ENCODE measurements at regions not wholly inside any gene's neighbourhood (a gene's known extent, or its start where the extent isn't known, plus 50 kb on each side); places are given as distances from the start of the nearest gene placed in this dataset.

- no peaks in the 10 kb centered on the region for H3K4me1 ChIP-seq (ENCODE audit: control insufficient read depth in 5 of 5, insufficient read depth in 5 of 5, low read length in 5 of 5)
- no peaks in the 10 kb centered on the region for H3K36me3 ChIP-seq (ENCODE audit: control insufficient read depth in 5 of 5, insufficient read depth in 5 of 5, low read length in 5 of 5)
- no peak overlapping the region for H3K4me3 ChIP-seq (ENCODE audit: low read depth in 1 of 5, low read length in 5 of 5)
- H3K9me3 ChIP-seq (ENCODE audit: control insufficient read depth in 5 of 5, low read length in 5 of 5): peaks cover 0 to 11% (median 0%) of the 10 kb centered on the region in 5 donors
- no peak overlapping the region for H3K9ac ChIP-seq (ENCODE audit: low read length in 5 of 5)
- H3K27ac ChIP-seq (ENCODE audit: low read depth, low read length): no peak overlapping the region
- H3K27me3 ChIP-seq (ENCODE audit: control insufficient read depth in 5 of 5, insufficient read depth in 4 of 5, low read length in 5 of 5): peaks cover 0 to 6% (median 0%) of the 10 kb centered on the region in 5 donors
Measured at GRCh38 chr16:55942821-55943220, 67.6 kb upstream of the CES5A start.

- H3K36me3 ChIP-seq (ENCODE audit: control insufficient read depth in 5 of 5, insufficient read depth in 5 of 5, low read length in 5 of 5): no peaks in the 10 kb centered on the region
- H3K27me3 ChIP-seq (ENCODE audit: control insufficient read depth in 5 of 5, insufficient read depth in 4 of 5, low read length in 5 of 5): peaks cover 0 to 6% (median 0%) of the 10 kb centered on the region in 5 donors
- no peaks in the 10 kb centered on the region for H3K4me1 ChIP-seq (ENCODE audit: control insufficient read depth in 5 of 5, insufficient read depth in 5 of 5, low read length in 5 of 5)
- H3K27ac ChIP-seq (ENCODE audit: low read depth, low read length): no peak overlapping the region
- H3K9ac ChIP-seq (ENCODE audit: low read length in 5 of 5): no peak overlapping the region
- peaks cover 0 to 11% (median 0%) of the 10 kb centered on the region in 5 donors for H3K9me3 ChIP-seq (ENCODE audit: control insufficient read depth in 5 of 5, low read length in 5 of 5)
- no peak overlapping the region for H3K4me3 ChIP-seq (ENCODE audit: low read depth in 1 of 5, low read length in 5 of 5)
Measured at GRCh38 chr16:55941552-55941951, 66.4 kb upstream of the CES5A start.

GRCh38 chr16:55938126-55938525 lies 63.0 kb upstream of the CES5A start:
- H3K9me3 ChIP-seq (ENCODE audit: control insufficient read depth in 5 of 5, low read length in 5 of 5): peaks cover 0 to 11% (median 0%) of the 10 kb centered on the region in 5 donors
- peaks cover 0 to 3% (median 0%) of the 10 kb centered on the region in 5 donors for H3K27me3 ChIP-seq (ENCODE audit: control insufficient read depth in 5 of 5, insufficient read depth in 4 of 5, low read length in 5 of 5)
- no peak overlapping the region for H3K27ac ChIP-seq (ENCODE audit: low read depth, low read length)

GRCh38 chr16:55933038-55933437 lies 57.9 kb upstream of the CES5A start:
- Histone ChIP-seq H3K9ac (ENCODE audit: low read length in 5 of 5) (no peak overlapping the region), H3K27ac (ENCODE audit: low read depth, low read length) (no peak overlapping the region), H3K27me3 (ENCODE audit: control insufficient read depth in 5 of 5, insufficient read depth in 4 of 5, low read length in 5 of 5) (peaks cover 0 to 3% (median 0%) of the 10 kb centered on the region in 5 donors), H3K9me3 (ENCODE audit: control insufficient read depth in 5 of 5, low read length in 5 of 5) (peaks cover 0 to 3% (median 0%) of the 10 kb centered on the region in 5 donors), H3K4me1 (ENCODE audit: control insufficient read depth in 5 of 5, insufficient read depth in 5 of 5, low read length in 5 of 5) (no peaks in the 10 kb centered on the region), H3K4me3 (ENCODE audit: low read depth in 1 of 5, low read length in 5 of 5) (no peak overlapping the region), H3K36me3 (ENCODE audit: control insufficient read depth in 5 of 5, insufficient read depth in 5 of 5, low read length in 5 of 5) (no peaks in the 10 kb centered on the region)

More at GRCh38 chr16:55938126-55938525, 63.0 kb upstream of the CES5A start:
- Histone ChIP-seq H3K9ac (ENCODE audit: low read length in 5 of 5) (no peak overlapping the region), H3K4me1 (ENCODE audit: control insufficient read depth in 5 of 5, insufficient read depth in 5 of 5, low read length in 5 of 5) (no peaks in the 10 kb centered on the region), H3K36me3 (ENCODE audit: control insufficient read depth in 5 of 5, insufficient read depth in 5 of 5, low read length in 5 of 5) (no peaks in the 10 kb centered on the region), H3K4me3 (ENCODE audit: low read depth in 1 of 5, low read length in 5 of 5) (no peak overlapping the region)

GRCh38 chr16:55930036-55930435 lies 54.9 kb upstream of the CES5A start:
- peaks cover 0 to 3% (median 0%) of the 10 kb centered on the region in 5 donors for H3K9me3 ChIP-seq (ENCODE audit: control insufficient read depth in 5 of 5, low read length in 5 of 5)
- H3K36me3 ChIP-seq (ENCODE audit: control insufficient read depth in 5 of 5, insufficient read depth in 5 of 5, low read length in 5 of 5): no peaks in the 10 kb centered on the region
- no peak overlapping the region for H3K9ac ChIP-seq (ENCODE audit: low read length in 5 of 5)
- no peak overlapping the region for H3K27ac ChIP-seq (ENCODE audit: low read depth, low read length)
- H3K4me3 ChIP-seq (ENCODE audit: low read depth in 1 of 5, low read length in 5 of 5): no peak overlapping the region
- no peaks in the 10 kb centered on the region for H3K4me1 ChIP-seq (ENCODE audit: control insufficient read depth in 5 of 5, insufficient read depth in 5 of 5, low read length in 5 of 5)
- H3K27me3 ChIP-seq (ENCODE audit: control insufficient read depth in 5 of 5, insufficient read depth in 4 of 5, low read length in 5 of 5): no peaks in the 10 kb centered on the region

GRCh38 chr16:55929181-55929580 lies 54.0 kb upstream of the CES5A start:
- peaks cover 0 to 3% (median 0%) of the 10 kb centered on the region in 5 donors for H3K9me3 ChIP-seq (ENCODE audit: control insufficient read depth in 5 of 5, low read length in 5 of 5)
- no peaks in the 10 kb centered on the region for H3K4me1 ChIP-seq (ENCODE audit: control insufficient read depth in 5 of 5, insufficient read depth in 5 of 5, low read length in 5 of 5)
- no peak overlapping the region for H3K27ac ChIP-seq (ENCODE audit: low read depth, low read length)
- H3K27me3 ChIP-seq (ENCODE audit: control insufficient read depth in 5 of 5, insufficient read depth in 4 of 5, low read length in 5 of 5): no peaks in the 10 kb centered on the region
- H3K9ac ChIP-seq (ENCODE audit: low read length in 5 of 5): no peak overlapping the region
- no peak overlapping the region for H3K4me3 ChIP-seq (ENCODE audit: low read depth in 1 of 5, low read length in 5 of 5)
- no peaks in the 10 kb centered on the region for H3K36me3 ChIP-seq (ENCODE audit: control insufficient read depth in 5 of 5, insufficient read depth in 5 of 5, low read length in 5 of 5)

- no peak overlapping the region for H3K27ac ChIP-seq (ENCODE audit: low read depth, low read length)
Measured at GRCh38 chr16:55925242-55925641, 50.1 kb upstream of the CES5A start.

More at GRCh38 chr16:55925242-55925641, 50.1 kb upstream of the CES5A start:
- no peaks in the 10 kb centered on the region for H3K27me3 ChIP-seq (ENCODE audit: control insufficient read depth in 5 of 5, insufficient read depth in 4 of 5, low read length in 5 of 5)
- H3K4me1 ChIP-seq (ENCODE audit: control insufficient read depth in 5 of 5, insufficient read depth in 5 of 5, low read length in 5 of 5): no peaks in the 10 kb centered on the region
- H3K9me3 ChIP-seq (ENCODE audit: control insufficient read depth in 5 of 5, low read length in 5 of 5): peaks cover 0 to 5% (median 2%) of the 10 kb centered on the region in 5 donors
- no peak overlapping the region for H3K9ac ChIP-seq (ENCODE audit: low read length in 5 of 5)
- no peaks in the 10 kb centered on the region for H3K36me3 ChIP-seq (ENCODE audit: control insufficient read depth in 5 of 5, insufficient read depth in 5 of 5, low read length in 5 of 5)
- H3K4me3 ChIP-seq (ENCODE audit: low read depth in 1 of 5, low read length in 5 of 5): no peak overlapping the region
